MCF 10A (cell line): ENCODE measurements at regions not wholly inside any gene's neighbourhood (a gene's known extent, or its start where the extent isn't known, plus 50 kb on each side); places are given as distances from the start of the nearest gene placed in this dataset.

Experiments
- BruUV-seq: library from RNA; stranded (reverse); fragments of 400-500 nt; replicated peaks from 2 replicates; lab custom pipeline; 2021; lab: Mats Ljungman, UMichigan
- CTCF ChIA-PET: fragments of 300-600 bp; sonication (Branson Sonifier 250); formaldehyde crosslinking; extraction: SDS; loops from one replicate; lab custom pipeline; 2021; ENCODE audit warnings: antibody characterized with exemption, inconsistent platforms; lab: Yijun Ruan, JAX
- POLR2A ChIA-PET: fragments of 300-600, 350-650 bp; sonication (Branson Sonifier 250); formaldehyde crosslinking; extraction: SDS; loops from one replicate; lab custom pipeline; 2020; ENCODE audit warnings: antibody characterized with exemption, inconsistent platforms; lab: Yijun Ruan, JAX
- DNase-seq: peaks from one replicate; pipeline ENCODE4 v3.0.0-alpha.2; 2018; ENCODE audit not compliant: unreplicated experiment
- H3K27ac Mint-ChIP-seq: one replicate; pipeline ENCODE4 v1.8.0; 2022; ENCODE audit warnings: mild to moderate bottlenecking, low read depth, mixed read lengths; ENCODE audit not compliant: unreplicated experiment
- H3K27me3 Mint-ChIP-seq: one replicate; pipeline ENCODE4 v1.8.0; 2022; ENCODE audit warnings: mixed read lengths; ENCODE audit not compliant: insufficient read depth, unreplicated experiment
- H3K36me3 Mint-ChIP-seq: one replicate; pipeline ENCODE4 v1.8.0; 2022; ENCODE audit warnings: mild to moderate bottlenecking, moderate library complexity, mixed read lengths; ENCODE audit not compliant: insufficient read depth, unreplicated experiment
- H3K4me1 Mint-ChIP-seq: one replicate; pipeline ENCODE4 v1.8.0; 2022; ENCODE audit warnings: mixed read lengths; ENCODE audit not compliant: insufficient read depth, unreplicated experiment
- H3K4me3 Mint-ChIP-seq: one replicate; pipeline ENCODE4 v1.8.0; 2022; ENCODE audit warnings: mild to moderate bottlenecking, moderate library complexity, mixed read lengths; ENCODE audit not compliant: unreplicated experiment
- H3K9me3 Mint-ChIP-seq: one replicate; pipeline ENCODE4 v1.8.0; 2022; ENCODE audit warnings: mixed read lengths; ENCODE audit not compliant: unreplicated experiment
- CTCF ChIP-seq: fragments of 200-600 bp; IDR thresholded peaks from one replicate; pipeline ENCODE4 v1.8.0; 2022; ENCODE audit warnings: antibody characterized with exemption, mild to moderate bottlenecking; ENCODE audit not compliant: unreplicated experiment
- intact Hi-C: fragments of 100-400 bp; cut with micrococcal nuclease; formaldehyde crosslinking; loops from 2 replicates; pipeline ENCODE4 v1.14.1; 2022

- no peaks in the 10 kb centered on the region for H3K36me3 Mint-ChIP-seq
- intact Hi-C loops = no loop called here
- POLR2A ChIA-PET = interaction anchor here (1.9 kb wide), 1 partner anchor 19 kb away, joined by 4 read pairs; no protein-coding TSS in a partner anchor
- H3K27ac Mint-ChIP-seq = no peak overlapping the region
- H3K4me1 Mint-ChIP-seq = peaks cover 31% of the 10 kb centered on the region
- no peak for DNase-seq
- BruUV-seq = no TSS peak
- H3K4me3 Mint-ChIP-seq = no peak overlapping the region
- CTCF ChIA-PET = interaction anchor here (1.2 kb wide), 1 partner anchor 17 kb away, joined by 3 read pairs; no protein-coding TSS in a partner anchor
- TF ChIP-seq CTCF = no peak
- no peaks in the 10 kb centered on the region for H3K27me3 Mint-ChIP-seq
- no peaks in the 10 kb centered on the region for H3K9me3 Mint-ChIP-seq
Measured at GRCh38 chr17:63274146-63274545, 172.0 kb downstream of the CYB561 start.

- no peaks in the 10 kb centered on the region for H3K36me3 Mint-ChIP-seq
- H3K27me3 Mint-ChIP-seq = no peaks in the 10 kb centered on the region
- DNase-seq = peak; percentile 93
- H3K4me1 Mint-ChIP-seq = peaks cover 41% of the 10 kb centered on the region
- no peak for TF ChIP-seq CTCF
- BruUV-seq = no TSS peak
- intact Hi-C loops = no loop called here
- no peak overlapping the region for H3K27ac Mint-ChIP-seq
- no peaks in the 10 kb centered on the region for H3K9me3 Mint-ChIP-seq
- no peak overlapping the region for H3K4me3 Mint-ChIP-seq
- POLR2A ChIA-PET = interaction anchor here (0.6 to 1.9 kb wide), 10 partner anchors 9 to 135 kb away, joined by 3 to 5 read pairs (median 4); no protein-coding TSS in a partner anchor
- CTCF ChIA-PET = interaction anchor here (0.6 kb wide), 1 partner anchor 76 kb away, joined by 7 read pairs; no protein-coding TSS in a partner anchor
Measured at GRCh38 chr17:63275318-63275970, 170.7 kb downstream of the CYB561 start.

GRCh38 chr17:63275971-63276745 is 169.9 kb downstream of the CYB561 start:
- Mint-ChIP-seq H3K27me3 (no peaks in the 10 kb centered on the region), H3K4me1 (peaks cover 39% of the 10 kb centered on the region), H3K27ac (peak overlapping the region; percentile 18), H3K9me3 (no peaks in the 10 kb centered on the region), H3K4me3 (no peak overlapping the region), H3K36me3 (no peaks in the 10 kb centered on the region)
- ChIA-PET POLR2A (interaction anchor here (0.9 to 1.9 kb wide), 7 partner anchors 9 to 81 kb away, joined by 3 to 5 read pairs (median 4); no protein-coding TSS in a partner anchor), CTCF (interaction anchor here (0.6 to 0.7 kb wide), 2 partner anchors 77 to 106 kb away, joined by 3 to 7 read pairs; no protein-coding TSS in a partner anchor)
- no TSS peak for BruUV-seq
- no peak for TF ChIP-seq CTCF
- intact Hi-C loops = no loop called here
- DNase-seq = no peak

GRCh38 chr17:63276821-63277220 is 169.3 kb downstream of the CYB561 start:
- no peak for TF ChIP-seq CTCF
- no peaks in the 10 kb centered on the region for H3K9me3 Mint-ChIP-seq
- no peaks in the 10 kb centered on the region for H3K27me3 Mint-ChIP-seq
- peaks cover 39% of the 10 kb centered on the region for H3K4me1 Mint-ChIP-seq
- no peak overlapping the region for H3K4me3 Mint-ChIP-seq
- no peaks in the 10 kb centered on the region for H3K36me3 Mint-ChIP-seq
- ChIA-PET POLR2A (interaction anchor here (0.6 kb wide), 1 partner anchor 80 kb away, joined by 3 read pairs; no protein-coding TSS in a partner anchor), CTCF (interaction anchor here (0.6 to 1.7 kb wide), 3 partner anchors 28 to 130 kb away, joined by 3 read pairs; no protein-coding TSS in a partner anchor)
- intact Hi-C loops = no loop called here
- BruUV-seq = no TSS peak
- H3K27ac Mint-ChIP-seq = peak overlapping the region; percentile 18
- no peak for DNase-seq
